ENCODE measurements at regions not wholly inside any gene's neighbourhood (a gene's known extent, or its start where the extent isn't known, plus 50 kb on each side); places are given as distances from the start of the nearest gene placed in this dataset.

- Histone ChIP-seq H3K36me3 (replicated peaks) (no peaks in the 10 kb centered on the region), H3K9me3 (no peaks in the 10 kb centered on the region), H3K4me1 (no peaks in the 10 kb centered on the region), H3K27me3 (ENCODE audit: low read depth) (no peaks in the 10 kb centered on the region), H3K4me3 (no peak overlapping the region)
- no peak for DNase-seq (ENCODE audit: low spot score in 2 of 2)
- in situ Hi-C loops (cut with MboI; ENCODE audit: low sequenced_read_pairs), result no loop called here
These were observed 499.6 kb downstream of the MRPL39 start for GRCh38 chr21:25107708-25108107.

DNA sequence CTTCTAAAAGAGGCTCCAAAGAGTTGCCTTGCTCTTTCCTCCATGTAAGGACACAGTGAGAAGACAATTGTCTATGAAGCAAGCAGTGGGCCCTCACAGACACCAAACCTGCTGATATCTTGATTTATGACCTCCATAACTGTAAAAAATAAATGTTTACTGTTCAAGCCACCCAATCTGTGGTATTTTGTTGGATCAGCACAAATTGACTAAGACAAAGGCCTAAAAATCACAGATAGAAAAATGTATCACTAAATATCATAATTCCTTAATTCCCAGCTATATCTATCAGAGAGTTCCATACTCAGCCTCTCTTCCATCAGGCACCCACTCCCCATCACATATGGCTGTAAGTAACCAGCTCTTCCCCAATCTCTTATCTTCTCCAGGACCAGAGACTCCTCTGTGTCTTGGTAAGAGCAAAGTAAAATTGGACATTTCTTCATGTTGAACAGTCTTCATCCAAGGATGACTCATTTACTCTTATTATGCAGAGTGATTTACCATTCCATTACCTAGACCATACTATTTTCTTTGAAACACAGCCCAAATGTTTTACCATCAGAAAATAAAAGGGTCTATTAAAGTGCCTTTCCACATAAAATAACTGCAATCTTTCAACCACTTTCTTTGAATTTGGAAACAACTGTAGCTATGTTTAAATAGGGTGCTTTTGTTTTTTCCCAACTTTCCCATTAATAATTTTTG lies 503.6 kb downstream of the MRPL39 start:
- Histone ChIP-seq H3K4me1 (no peaks in the 10 kb centered on the region), H3K9me3 (no peaks in the 10 kb centered on the region), H3K36me3 (replicated peaks) (no peaks in the 10 kb centered on the region), H3K4me3 (no peak overlapping the region), H3K27me3 (ENCODE audit: low read depth) (no peaks in the 10 kb centered on the region)
- in situ Hi-C loops (cut with MboI; ENCODE audit: low sequenced_read_pairs), result no loop called here
- DNase-seq (ENCODE audit: low spot score in 2 of 2), result no peak

GRCh38 chr21:25097648-25098047 lies 509.6 kb downstream of the MRPL39 start:
- Histone ChIP-seq H3K9me3 (no peaks in the 10 kb centered on the region), H3K4me3 (no peak overlapping the region), H3K27me3 (ENCODE audit: low read depth) (no peaks in the 10 kb centered on the region), H3K36me3 (replicated peaks) (no peaks in the 10 kb centered on the region), H3K4me1 (no peaks in the 10 kb centered on the region)
- DNase-seq (ENCODE audit: low spot score in 2 of 2), result no peak
- in situ Hi-C loops (cut with MboI; ENCODE audit: low sequenced_read_pairs), result no loop called here

DNA sequence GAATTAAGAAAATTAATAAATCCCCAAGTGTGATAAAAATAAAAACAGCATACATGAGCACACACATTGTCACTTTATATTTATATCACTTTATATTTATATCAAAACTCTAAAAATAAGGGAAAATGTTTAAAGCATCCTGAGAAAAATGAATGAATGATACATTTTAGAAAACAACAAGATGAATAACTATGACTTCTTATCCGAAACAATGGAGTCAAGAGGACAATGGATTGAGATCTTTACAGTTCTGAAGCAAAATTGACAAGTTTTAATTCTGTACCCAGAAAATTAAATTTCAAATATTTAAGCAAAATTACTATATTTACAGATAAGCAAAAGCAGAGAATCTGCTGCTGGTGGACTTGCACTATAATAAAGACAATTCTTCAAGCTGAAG lies 512.6 kb downstream of the MRPL39 start:
- H3K9me3 ChIP-seq, result no peaks in the 10 kb centered on the region
- H3K4me1 ChIP-seq, result no peaks in the 10 kb centered on the region
- no peak for DNase-seq (ENCODE audit: low spot score in 2 of 2)
- in situ Hi-C loops (cut with MboI; ENCODE audit: low sequenced_read_pairs), result no loop called here
- no peak overlapping the region for H3K4me3 ChIP-seq
- no peaks in the 10 kb centered on the region for H3K36me3 ChIP-seq (replicated peaks)
- H3K27me3 ChIP-seq (ENCODE audit: low read depth), result no peaks in the 10 kb centered on the region

- H3K4me1 ChIP-seq, result no peaks in the 10 kb centered on the region
- no peaks in the 10 kb centered on the region for H3K36me3 ChIP-seq (replicated peaks)
- no peaks in the 10 kb centered on the region for H3K27me3 ChIP-seq (ENCODE audit: low read depth)
- H3K9me3 ChIP-seq, result no peaks in the 10 kb centered on the region
- no peak overlapping the region for H3K4me3 ChIP-seq
- in situ Hi-C loops (cut with MboI; ENCODE audit: low sequenced_read_pairs), result no loop called here
- DNase-seq (ENCODE audit: low spot score in 2 of 2), result no peak
These were observed 514.8 kb downstream of the MRPL39 start for GRCh38 chr21:25092441-25093011.

GRCh38 chr21:25081096-25081495 lies 526.2 kb downstream of the MRPL39 start:
- H3K27me3 ChIP-seq (ENCODE audit: low read depth), result no peaks in the 10 kb centered on the region
- no peak overlapping the region for H3K4me3 ChIP-seq
- in situ Hi-C loops (cut with MboI; ENCODE audit: low sequenced_read_pairs), result no loop called here
- no peak for DNase-seq (ENCODE audit: low spot score in 2 of 2)
- no peaks in the 10 kb centered on the region for H3K9me3 ChIP-seq
- H3K4me1 ChIP-seq, result no peaks in the 10 kb centered on the region
- H3K36me3 ChIP-seq (replicated peaks), result no peaks in the 10 kb centered on the region

GRCh38 chr21:25080661-25081060 lies 526.6 kb downstream of the MRPL39 start:
- Histone ChIP-seq H3K36me3 (replicated peaks) (no peaks in the 10 kb centered on the region), H3K9me3 (no peaks in the 10 kb centered on the region), H3K27me3 (ENCODE audit: low read depth) (no peaks in the 10 kb centered on the region), H3K4me3 (no peak overlapping the region), H3K4me1 (no peaks in the 10 kb centered on the region)
- in situ Hi-C loops (cut with MboI; ENCODE audit: low sequenced_read_pairs), result no loop called here
- no peak for DNase-seq (ENCODE audit: low spot score in 2 of 2)

DNA sequence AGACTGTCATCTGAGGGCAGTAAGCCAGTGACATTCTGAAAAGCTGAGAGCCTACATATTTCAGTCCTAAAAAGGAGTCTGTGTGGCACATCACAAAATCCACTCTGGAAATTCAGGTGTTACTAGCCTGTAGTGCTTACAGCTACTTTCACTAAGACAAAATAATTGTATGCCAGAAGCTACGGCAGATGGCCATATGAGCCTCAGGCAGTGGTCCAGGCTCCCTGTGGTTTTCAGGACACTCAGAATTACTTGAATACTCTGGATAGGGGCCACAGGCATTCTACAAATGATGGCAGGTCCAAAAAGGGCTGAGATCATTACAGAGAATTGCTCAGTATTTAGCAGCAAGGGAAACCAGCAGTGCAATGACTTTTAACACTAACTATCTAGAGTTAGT lies 527.1 kb downstream of the MRPL39 start:
- in situ Hi-C loops (cut with MboI; ENCODE audit: low sequenced_read_pairs), result no loop called here
- H3K9me3 ChIP-seq, result no peaks in the 10 kb centered on the region
- H3K36me3 ChIP-seq (replicated peaks), result no peaks in the 10 kb centered on the region
- no peaks in the 10 kb centered on the region for H3K4me1 ChIP-seq
- DNase-seq (ENCODE audit: low spot score in 2 of 2), result no peak
- no peak overlapping the region for H3K4me3 ChIP-seq
- H3K27me3 ChIP-seq (ENCODE audit: low read depth), result no peaks in the 10 kb centered on the region

DNA sequence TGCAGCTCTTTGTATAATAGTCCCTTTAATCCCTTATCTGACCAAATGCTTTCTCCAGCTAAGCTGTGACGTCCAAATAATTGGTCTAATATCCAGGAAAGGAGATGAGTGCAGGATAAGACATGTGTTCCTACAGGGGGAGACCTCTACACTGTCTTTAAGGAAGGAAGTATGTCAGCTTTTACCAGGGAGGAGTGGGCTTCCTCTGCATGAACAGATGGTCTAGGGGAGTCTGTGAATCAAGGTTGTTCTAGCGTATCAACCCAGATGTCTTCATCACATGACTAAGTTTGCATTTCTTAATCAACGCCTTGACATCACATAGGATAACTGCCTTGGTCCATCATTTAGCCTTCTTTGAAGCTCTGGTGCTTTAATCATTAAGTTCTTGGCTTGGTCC lies 528.2 kb downstream of the MRPL39 start:
- Histone ChIP-seq H3K4me3 (no peak overlapping the region), H3K36me3 (replicated peaks) (no peaks in the 10 kb centered on the region), H3K4me1 (no peaks in the 10 kb centered on the region), H3K9me3 (no peaks in the 10 kb centered on the region), H3K27me3 (ENCODE audit: low read depth) (no peaks in the 10 kb centered on the region)
- no peak for DNase-seq (ENCODE audit: low spot score in 2 of 2)
- in situ Hi-C loops (cut with MboI; ENCODE audit: low sequenced_read_pairs), result no loop called here

DNA sequence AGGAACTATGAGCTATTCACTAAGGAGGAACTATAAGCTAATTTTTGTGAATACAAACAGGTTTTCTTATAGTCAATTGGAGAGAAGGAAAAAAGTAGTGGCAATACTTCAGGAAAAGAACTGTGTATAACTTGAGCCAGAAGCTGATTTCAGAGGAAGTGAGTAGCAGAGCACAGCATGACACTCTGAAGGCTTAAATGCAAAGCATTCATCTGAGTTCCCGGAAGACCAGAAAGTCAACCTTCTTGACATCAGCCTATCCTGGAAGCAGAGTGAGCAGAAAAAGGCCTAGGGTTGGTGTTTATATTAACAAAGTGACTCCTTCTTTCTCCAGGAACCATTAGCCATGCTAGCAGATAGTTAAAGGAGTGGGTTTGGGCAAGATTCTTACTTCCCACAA lies 545.2 kb downstream of the MRPL39 start:
- DNase-seq (ENCODE audit: low spot score in 2 of 2), result no peak
- no peaks in the 10 kb centered on the region for H3K9me3 ChIP-seq
- no peaks in the 10 kb centered on the region for H3K27me3 ChIP-seq (ENCODE audit: low read depth)
- no peak overlapping the region for H3K4me3 ChIP-seq
- no peaks in the 10 kb centered on the region for H3K36me3 ChIP-seq (replicated peaks)
- in situ Hi-C loops (cut with MboI; ENCODE audit: low sequenced_read_pairs), result no loop called here
- no peaks in the 10 kb centered on the region for H3K4me1 ChIP-seq

GRCh38 chr21:25054689-25055088 lies 552.6 kb downstream of the MRPL39 start:
- H3K27me3 ChIP-seq (ENCODE audit: low read depth), result no peaks in the 10 kb centered on the region
- in situ Hi-C loops (cut with MboI; ENCODE audit: low sequenced_read_pairs), result no loop called here
- no peak overlapping the region for H3K4me3 ChIP-seq
- no peaks in the 10 kb centered on the region; the same call in 1 of the 2 replicates for H3K9me3 ChIP-seq
- no peak for DNase-seq (ENCODE audit: low spot score in 2 of 2)
- H3K4me1 ChIP-seq, result no peaks in the 10 kb centered on the region
- no peaks in the 10 kb centered on the region for H3K36me3 ChIP-seq (replicated peaks)

GRCh38 chr21:25039461-25040380 lies 567.6 kb downstream of the MRPL39 start:
- in situ Hi-C loops (cut with MboI; ENCODE audit: low sequenced_read_pairs), result loop anchor here (10.0 kb wide), 1 partner anchor 145 kb away; no protein-coding TSS in a partner anchor
- H3K4me3 ChIP-seq, result peak overlapping the region; percentile 14; the same call in 1 of the 2 replicates
- peak in 1 of 2 experiments; percentile 38 for DNase-seq (ENCODE audit: low spot score in 2 of 2)

DNA sequence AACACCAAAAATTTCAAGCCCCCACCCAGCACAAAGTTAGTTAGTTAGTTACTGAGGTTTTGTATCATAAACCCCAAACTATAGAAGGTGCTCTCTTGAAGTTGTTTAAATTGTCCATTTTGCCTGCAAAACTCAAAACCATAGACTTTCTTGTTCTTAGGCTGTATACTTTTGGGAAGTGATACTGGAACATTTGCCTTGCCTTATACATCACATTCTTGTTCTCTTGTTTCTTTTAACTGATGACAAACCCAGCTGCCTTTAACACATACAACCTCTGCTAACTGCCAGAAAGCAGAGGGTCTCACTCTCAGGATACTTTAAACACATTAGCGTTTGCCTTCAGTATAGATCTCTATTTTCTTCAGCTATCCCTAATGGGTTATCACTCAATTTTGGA lies 570.5 kb downstream of the MRPL39 start:
- no peaks in the 10 kb centered on the region for H3K36me3 ChIP-seq (replicated peaks)
- no peak for DNase-seq (ENCODE audit: low spot score in 2 of 2)
- no peak overlapping the region for H3K4me3 ChIP-seq
- H3K4me1 ChIP-seq, result peaks cover 7% of the 10 kb centered on the region; the same call in 1 of the 2 replicates
- no peaks in the 10 kb centered on the region for H3K9me3 ChIP-seq
- in situ Hi-C loops (cut with MboI; ENCODE audit: low sequenced_read_pairs), result no loop called here
- no peaks in the 10 kb centered on the region for H3K27me3 ChIP-seq (ENCODE audit: low read depth)

More at GRCh38 chr21:25039461-25040380, 567.6 kb downstream of the MRPL39 start:
- Histone ChIP-seq H3K9me3 (no peaks in the 10 kb centered on the region), H3K27me3 (ENCODE audit: low read depth) (no peaks in the 10 kb centered on the region), H3K4me1 (peaks cover 7% of the 10 kb centered on the region; the same call in 1 of the 2 replicates), H3K36me3 (replicated peaks) (no peaks in the 10 kb centered on the region)

DNA sequence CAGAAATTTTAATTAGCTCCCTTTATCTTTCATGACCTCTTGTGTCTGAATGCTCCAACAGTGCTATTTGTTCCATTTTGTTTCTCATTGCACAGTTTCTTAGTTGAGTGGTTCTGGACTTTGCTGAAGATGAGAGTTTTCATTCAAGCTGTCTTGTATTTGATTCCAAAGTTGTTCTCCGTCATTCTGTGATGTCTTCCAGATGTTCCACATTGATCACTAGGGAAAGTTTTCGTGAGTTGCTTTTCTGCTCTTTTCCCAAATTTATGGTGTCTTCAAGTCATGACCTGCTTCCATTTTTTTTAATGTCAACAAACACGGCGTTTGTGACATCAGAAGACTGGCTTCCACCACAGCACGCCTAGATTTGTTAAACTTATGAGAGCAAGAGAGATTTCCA lies 575.5 kb downstream of the MRPL39 start:
- DNase-seq (ENCODE audit: low spot score in 2 of 2), result no peak
- in situ Hi-C loops (cut with MboI; ENCODE audit: low sequenced_read_pairs), result no loop called here
- no peak overlapping the region for H3K4me3 ChIP-seq

More for the DNA sequence above, 575.5 kb downstream of the MRPL39 start:
- no peaks in the 10 kb centered on the region for H3K9me3 ChIP-seq
- H3K27me3 ChIP-seq (ENCODE audit: low read depth), result no peaks in the 10 kb centered on the region
- H3K4me1 ChIP-seq, result no peaks in the 10 kb centered on the region
- no peaks in the 10 kb centered on the region for H3K36me3 ChIP-seq (replicated peaks)
